HEK293 (cell line): ENCODE measurements at regions not wholly inside any gene's neighbourhood (a gene's known extent, or its start where the extent isn't known, plus 50 kb on each side); places are given as distances from the start of the nearest gene placed in this dataset.

Source experiments
- CTCF ChIA-PET: fragments of 350-600 bp; formaldehyde crosslinking; extraction: SDS; loops from one replicate; lab custom pipeline; 2021; ENCODE audit warnings: antibody characterized with exemption; lab: Yijun Ruan, JAX
- POLR2A ChIA-PET: fragments of 300-600 bp; formaldehyde crosslinking; extraction: SDS; loops from one replicate; lab custom pipeline; 2020; ENCODE audit warnings: antibody characterized with exemption, inconsistent platforms; lab: Yijun Ruan, JAX
- H3K27ac ChIP-seq: fragments of 200-500 bp; sonication (Bioruptor generic); 2 replicates; pipeline ENCODE4 v1.5.1; 2014; ENCODE audit warnings: low read depth, low read length, control low read depth, inconsistent platforms; ENCODE audit errors: extremely low read depth
- H3K36me3 ChIP-seq, 2 experiments: fragments of 200-500 bp in 1 of 2; sonication (Bioruptor generic) in 1 of 2; 1 replicate in 1 of 2; 2 replicates in 1 of 2; pipeline ENCODE4 v1.5.1; 2014 to 2017; ENCODE audit warnings: inconsistent platforms in 2 of 2, low read length in 2 of 2; ENCODE audit not compliant: control insufficient read depth in 2 of 2, insufficient read depth in 1 of 2
- H3K4me1 ChIP-seq: fragments of 200-500 bp; sonication (Bioruptor generic); 2 replicates; pipeline ENCODE4 v1.5.1; 2014; ENCODE audit warnings: mild to moderate bottlenecking, low read length, inconsistent platforms; ENCODE audit not compliant: control insufficient read depth, insufficient read depth
- H3K4me3 ChIP-seq: 2 replicates; pipeline ENCODE4 v1.5.1; 2011; ENCODE audit warnings: low read depth, mild to moderate bottlenecking, control low read depth, low read length, moderate library complexity
- H3K9me3 ChIP-seq: fragments of 200-500 bp; sonication (Bioruptor generic); 2 replicates; pipeline ENCODE4 v1.5.1; 2014; ENCODE audit warnings: low read depth, low read length, inconsistent platforms; ENCODE audit not compliant: control insufficient read depth, insufficient read depth
- YY2 ChIP-seq: fragments of 450-650 bp; formaldehyde crosslinking; IDR thresholded peaks from 2 replicates; pipeline ENCODE4 v1.5.1; 2016; ENCODE audit warnings: missing biosample characterization, missing genetic modification characterization
- ZBTB17 ChIP-seq: fragments of 450-650 bp; formaldehyde crosslinking; IDR thresholded peaks from 2 replicates; pipeline ENCODE4 v1.5.1; 2016; ENCODE audit warnings: missing biosample characterization, missing genetic modification characterization
- ZBTB20 ChIP-seq: fragments of 450-650 bp; formaldehyde crosslinking; IDR thresholded peaks from 2 replicates; pipeline ENCODE4 v1.5.1; 2016; ENCODE audit warnings: missing biosample characterization, missing genetic modification characterization
- ZBTB8A ChIP-seq: fragments of 450-650 bp; formaldehyde crosslinking; IDR thresholded peaks from 2 replicates; pipeline ENCODE4 v1.5.1; 2016; ENCODE audit warnings: missing biosample characterization, missing genetic modification characterization
- ZEB2 ChIP-seq: fragments of 450-650 bp; formaldehyde crosslinking; IDR thresholded peaks from 2 replicates; pipeline ENCODE4 v1.5.1; 2016; ENCODE audit warnings: missing biosample characterization, missing genetic modification characterization
- ZNF155 ChIP-seq: fragments of 450-650 bp; formaldehyde crosslinking; IDR thresholded peaks from 2 replicates; pipeline ENCODE4 v1.5.1; 2016; ENCODE audit warnings: missing biosample characterization, missing genetic modification characterization
- ZNF157 ChIP-seq: fragments of 450-650 bp; formaldehyde crosslinking; IDR thresholded peaks from 2 replicates; pipeline ENCODE4 v1.5.1; 2016; ENCODE audit warnings: missing biosample characterization, missing genetic modification characterization
- ZNF223 ChIP-seq: fragments of 450-650 bp; formaldehyde crosslinking; IDR thresholded peaks from 2 replicates; pipeline ENCODE4 v1.5.1; 2016; ENCODE audit warnings: missing biosample characterization, missing genetic modification characterization
- ZNF23 ChIP-seq: fragments of 450-650 bp; formaldehyde crosslinking; IDR thresholded peaks from 2 replicates; pipeline ENCODE4 v1.5.1; 2016; ENCODE audit warnings: missing biosample characterization, missing genetic modification characterization, borderline replicate concordance
- ZNF335 ChIP-seq: fragments of 450-650 bp; formaldehyde crosslinking; conservative IDR thresholded peaks from 2 replicates; pipeline ENCODE4 v1.5.1; 2016; ENCODE audit warnings: missing biosample characterization, missing genetic modification characterization
- ZNF423 ChIP-seq: fragments of 450-650 bp; formaldehyde crosslinking; IDR thresholded peaks from 2 replicates; pipeline ENCODE4 v1.5.1; 2016; ENCODE audit warnings: missing biosample characterization, missing genetic modification characterization
- ZNF571 ChIP-seq: fragments of 450-650 bp; formaldehyde crosslinking; IDR thresholded peaks from 2 replicates; pipeline ENCODE4 v1.5.0; 2017; ENCODE audit warnings: missing biosample characterization, missing genetic modification characterization
- ZNF660 ChIP-seq: fragments of 450-650 bp; IDR thresholded peaks from 2 replicates; pipeline ENCODE4 v1.5.1; 2018; ENCODE audit warnings: missing biosample characterization, mild to moderate bottlenecking, missing genetic modification characterization
- ZNF664 ChIP-seq: fragments of 450-650 bp; formaldehyde crosslinking; IDR thresholded peaks from 2 replicates; pipeline ENCODE4 v1.5.1; 2016; ENCODE audit warnings: missing biosample characterization, missing genetic modification characterization
- ZNF677 ChIP-seq: fragments of 450-650 bp; IDR thresholded peaks from 2 replicates; pipeline ENCODE4 v1.5.0; 2018; ENCODE audit warnings: missing biosample characterization, mild to moderate bottlenecking, missing genetic modification characterization, moderate library complexity
- ZNF791 ChIP-seq: fragments of 450-650 bp; formaldehyde crosslinking; IDR thresholded peaks from 2 replicates; pipeline ENCODE4 v1.5.1; 2016; ENCODE audit warnings: missing biosample characterization, missing genetic modification characterization
- ZNF830 ChIP-seq: fragments of 450-650 bp; IDR thresholded peaks from 2 replicates; pipeline ENCODE4 v1.5.0; 2018; ENCODE audit warnings: missing biosample characterization, missing genetic modification characterization, low read depth, mild to moderate bottlenecking, moderate library complexity
- ZXDB ChIP-seq: fragments of 450-650 bp; formaldehyde crosslinking; IDR thresholded peaks from 2 replicates; pipeline ENCODE4 v1.5.1; 2016; ENCODE audit warnings: missing biosample characterization, missing genetic modification characterization
- TF ChIP-seq, protein P1 (sequence below): fragments of 450-650 bp; formaldehyde crosslinking; IDR thresholded peaks from 2 replicates; pipeline ENCODE4 v1.5.0; 2017; ENCODE audit warnings: missing biosample characterization, missing genetic modification characterization, borderline replicate concordance
- TF ChIP-seq, protein P2 (sequence below): fragments of 450-650 bp; formaldehyde crosslinking; IDR thresholded peaks from 2 replicates; pipeline ENCODE4 v1.5.1; 2016; ENCODE audit warnings: missing biosample characterization, missing genetic modification characterization
- TF ChIP-seq, protein P3 (sequence below): fragments of 450-650 bp; formaldehyde crosslinking; IDR thresholded peaks from 2 replicates; pipeline ENCODE4 v1.5.1; 2016; ENCODE audit warnings: missing biosample characterization, missing genetic modification characterization, low read depth
- TF ChIP-seq, protein P4 (sequence below): fragments of 450-650 bp; formaldehyde crosslinking; IDR thresholded peaks from 2 replicates; pipeline ENCODE4 v1.5.1; 2017; ENCODE audit warnings: missing biosample characterization, missing genetic modification characterization
- TF ChIP-seq, protein P5 (sequence below): fragments of 450-650 bp; IDR thresholded peaks from 2 replicates; pipeline ENCODE4 v1.5.1; 2018; ENCODE audit warnings: missing biosample characterization, mild to moderate bottlenecking, missing genetic modification characterization
- TF ChIP-seq, protein P6 (sequence below): fragments of 450-650 bp; formaldehyde crosslinking; IDR thresholded peaks from 2 replicates; pipeline ENCODE4 v1.5.1; 2016; ENCODE audit warnings: missing biosample characterization, missing genetic modification characterization, borderline replicate concordance
- TF ChIP-seq, protein P7 (sequence below): fragments of 450-650 bp; formaldehyde crosslinking; IDR thresholded peaks from 2 replicates; pipeline ENCODE4 v1.5.1; 2016; ENCODE audit warnings: missing biosample characterization, missing genetic modification characterization

DNA sequence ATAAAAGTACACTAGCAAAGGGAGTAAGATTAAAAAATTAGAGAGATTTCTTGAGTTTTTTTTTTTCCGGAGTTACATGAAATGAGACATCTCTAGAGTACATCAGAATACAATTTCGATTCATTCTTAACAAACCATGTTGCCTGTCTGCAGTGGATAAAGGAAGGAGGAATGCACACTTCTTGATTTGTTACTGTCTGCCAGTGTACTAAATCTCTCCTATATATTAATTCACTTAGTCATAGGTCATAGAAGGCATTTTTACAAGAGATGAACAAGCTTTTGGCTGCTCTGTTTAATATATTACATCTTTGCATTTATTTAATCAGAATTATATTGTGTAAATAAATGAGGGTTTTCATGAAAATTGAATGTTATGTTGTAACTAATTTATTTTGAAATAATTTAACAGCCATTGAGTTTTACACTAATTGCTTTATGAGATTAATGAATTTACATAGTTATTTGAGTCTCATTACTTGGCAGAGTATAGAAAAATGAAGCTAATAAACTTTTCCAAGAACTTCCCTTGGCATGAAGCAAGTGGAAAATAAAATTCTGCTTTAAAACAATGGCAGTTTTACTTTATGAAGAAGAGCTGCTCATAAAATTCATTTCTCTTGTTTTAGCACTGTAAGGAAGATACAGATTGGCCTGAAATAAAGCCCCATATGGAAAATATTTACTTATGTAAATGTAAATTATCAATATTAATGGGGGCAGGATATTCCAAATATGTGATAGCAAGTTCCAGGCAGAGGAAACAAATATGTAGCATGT lies 1284.7 kb downstream of the BRINP3 start:
- no peak for TF ChIP-seq ZNF791 (tag by site-specific recombination)
- TF ChIP-seq ZNF335 (tag by site-specific recombination), result no peak
- TF ChIP-seq ZNF677 (tag by site-specific recombination), result no peak
- no peak for TF ChIP-seq ZNF423
- TF ChIP-seq ZXDB (tag by site-specific recombination), result no peak
- no peak for TF ChIP-seq ZBTB8A (tag by site-specific recombination)
- TF ChIP-seq ZNF830 (tag by site-specific recombination), result no peak
- H3K9me3 ChIP-seq, result no peaks in the 10 kb centered on the region
- H3K4me3 ChIP-seq, result no peak overlapping the region
- ChIA-PET CTCF (no interaction called here), POLR2A (no interaction called here)
- H3K36me3 ChIP-seq, result no peaks in the 10 kb centered on the region
- no peaks in the 10 kb centered on the region for H3K4me1 ChIP-seq
- no peak overlapping the region for H3K27ac ChIP-seq

DNA sequence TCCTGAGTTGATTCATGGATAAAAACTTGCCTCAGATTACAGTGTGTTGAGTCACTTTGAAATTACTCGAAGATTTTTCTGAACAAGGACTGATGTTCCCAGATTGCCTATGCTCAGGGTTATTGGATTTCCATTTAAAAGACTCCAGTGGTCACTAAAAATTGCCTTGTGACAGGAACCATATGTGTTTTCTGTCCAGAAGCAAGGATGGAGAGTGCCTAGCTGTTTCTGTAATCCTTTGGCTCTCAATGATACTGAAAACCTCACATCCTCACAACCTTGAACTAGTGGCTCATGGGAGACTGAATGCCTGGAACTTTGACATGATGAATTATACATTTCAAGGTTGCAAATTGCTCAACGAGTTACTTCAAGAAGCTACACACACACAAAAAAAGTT lies 1271.8 kb downstream of the BRINP3 start:
- Histone ChIP-seq H3K4me1 (no peaks in the 10 kb centered on the region), H3K27ac (no peak overlapping the region), H3K4me3 (no peak overlapping the region)
- POLR2A ChIA-PET, result no interaction called here
- TF ChIP-seq ZNF223 (tag by site-specific recombination) (no peak), ZNF155 (no peak), ZNF664 (no peak), ZNF571 (tag by site-specific recombination) (no peak), ZEB2 (no peak), ZNF23 (tag by site-specific recombination) (no peak), ZBTB17 (no peak), ZNF677 (tag by site-specific recombination) (no peak), ZNF660 (tag by site-specific recombination) (no peak), ZNF157 (tag by site-specific recombination) (no peak), ZBTB20 (tag by site-specific recombination) (no peak), YY2 (no peak)
- TF ChIP-seq, protein P1, sequence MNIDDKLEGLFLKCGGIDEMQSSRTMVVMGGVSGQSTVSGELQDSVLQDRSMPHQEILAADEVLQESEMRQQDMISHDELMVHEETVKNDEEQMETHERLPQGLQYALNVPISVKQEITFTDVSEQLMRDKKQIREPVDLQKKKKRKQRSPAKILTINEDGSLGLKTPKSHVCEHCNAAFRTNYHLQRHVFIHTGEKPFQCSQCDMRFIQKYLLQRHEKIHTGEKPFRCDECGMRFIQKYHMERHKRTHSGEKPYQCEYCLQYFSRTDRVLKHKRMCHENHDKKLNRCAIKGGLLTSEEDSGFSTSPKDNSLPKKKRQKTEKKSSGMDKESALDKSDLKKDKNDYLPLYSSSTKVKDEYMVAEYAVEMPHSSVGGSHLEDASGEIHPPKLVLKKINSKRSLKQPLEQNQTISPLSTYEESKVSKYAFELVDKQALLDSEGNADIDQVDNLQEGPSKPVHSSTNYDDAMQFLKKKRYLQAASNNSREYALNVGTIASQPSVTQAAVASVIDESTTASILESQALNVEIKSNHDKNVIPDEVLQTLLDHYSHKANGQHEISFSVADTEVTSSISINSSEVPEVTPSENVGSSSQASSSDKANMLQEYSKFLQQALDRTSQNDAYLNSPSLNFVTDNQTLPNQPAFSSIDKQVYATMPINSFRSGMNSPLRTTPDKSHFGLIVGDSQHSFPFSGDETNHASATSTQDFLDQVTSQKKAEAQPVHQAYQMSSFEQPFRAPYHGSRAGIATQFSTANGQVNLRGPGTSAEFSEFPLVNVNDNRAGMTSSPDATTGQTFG, result no peak
- TF ChIP-seq, protein P2, sequence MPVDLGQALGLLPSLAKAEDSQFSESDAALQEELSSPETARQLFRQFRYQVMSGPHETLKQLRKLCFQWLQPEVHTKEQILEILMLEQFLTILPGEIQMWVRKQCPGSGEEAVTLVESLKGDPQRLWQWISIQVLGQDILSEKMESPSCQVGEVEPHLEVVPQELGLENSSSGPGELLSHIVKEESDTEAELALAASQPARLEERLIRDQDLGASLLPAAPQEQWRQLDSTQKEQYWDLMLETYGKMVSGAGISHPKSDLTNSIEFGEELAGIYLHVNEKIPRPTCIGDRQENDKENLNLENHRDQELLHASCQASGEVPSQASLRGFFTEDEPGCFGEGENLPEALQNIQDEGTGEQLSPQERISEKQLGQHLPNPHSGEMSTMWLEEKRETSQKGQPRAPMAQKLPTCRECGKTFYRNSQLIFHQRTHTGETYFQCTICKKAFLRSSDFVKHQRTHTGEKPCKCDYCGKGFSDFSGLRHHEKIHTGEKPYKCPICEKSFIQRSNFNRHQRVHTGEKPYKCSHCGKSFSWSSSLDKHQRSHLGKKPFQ, result no peak
- TF ChIP-seq, protein P3, sequence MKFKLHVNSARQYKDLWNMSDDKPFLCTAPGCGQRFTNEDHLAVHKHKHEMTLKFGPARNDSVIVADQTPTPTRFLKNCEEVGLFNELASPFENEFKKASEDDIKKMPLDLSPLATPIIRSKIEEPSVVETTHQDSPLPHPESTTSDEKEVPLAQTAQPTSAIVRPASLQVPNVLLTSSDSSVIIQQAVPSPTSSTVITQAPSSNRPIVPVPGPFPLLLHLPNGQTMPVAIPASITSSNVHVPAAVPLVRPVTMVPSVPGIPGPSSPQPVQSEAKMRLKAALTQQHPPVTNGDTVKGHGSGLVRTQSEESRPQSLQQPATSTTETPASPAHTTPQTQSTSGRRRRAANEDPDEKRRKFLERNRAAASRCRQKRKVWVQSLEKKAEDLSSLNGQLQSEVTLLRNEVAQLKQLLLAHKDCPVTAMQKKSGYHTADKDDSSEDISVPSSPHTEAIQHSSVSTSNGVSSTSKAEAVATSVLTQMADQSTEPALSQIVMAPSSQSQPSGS, result no peak
- TF ChIP-seq, protein P4, sequence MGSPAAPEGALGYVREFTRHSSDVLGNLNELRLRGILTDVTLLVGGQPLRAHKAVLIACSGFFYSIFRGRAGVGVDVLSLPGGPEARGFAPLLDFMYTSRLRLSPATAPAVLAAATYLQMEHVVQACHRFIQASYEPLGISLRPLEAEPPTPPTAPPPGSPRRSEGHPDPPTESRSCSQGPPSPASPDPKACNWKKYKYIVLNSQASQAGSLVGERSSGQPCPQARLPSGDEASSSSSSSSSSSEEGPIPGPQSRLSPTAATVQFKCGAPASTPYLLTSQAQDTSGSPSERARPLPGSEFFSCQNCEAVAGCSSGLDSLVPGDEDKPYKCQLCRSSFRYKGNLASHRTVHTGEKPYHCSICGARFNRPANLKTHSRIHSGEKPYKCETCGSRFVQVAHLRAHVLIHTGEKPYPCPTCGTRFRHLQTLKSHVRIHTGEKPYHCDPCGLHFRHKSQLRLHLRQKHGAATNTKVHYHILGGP (tag by site-specific recombination), result no peak
- TF ChIP-seq, protein P5, sequence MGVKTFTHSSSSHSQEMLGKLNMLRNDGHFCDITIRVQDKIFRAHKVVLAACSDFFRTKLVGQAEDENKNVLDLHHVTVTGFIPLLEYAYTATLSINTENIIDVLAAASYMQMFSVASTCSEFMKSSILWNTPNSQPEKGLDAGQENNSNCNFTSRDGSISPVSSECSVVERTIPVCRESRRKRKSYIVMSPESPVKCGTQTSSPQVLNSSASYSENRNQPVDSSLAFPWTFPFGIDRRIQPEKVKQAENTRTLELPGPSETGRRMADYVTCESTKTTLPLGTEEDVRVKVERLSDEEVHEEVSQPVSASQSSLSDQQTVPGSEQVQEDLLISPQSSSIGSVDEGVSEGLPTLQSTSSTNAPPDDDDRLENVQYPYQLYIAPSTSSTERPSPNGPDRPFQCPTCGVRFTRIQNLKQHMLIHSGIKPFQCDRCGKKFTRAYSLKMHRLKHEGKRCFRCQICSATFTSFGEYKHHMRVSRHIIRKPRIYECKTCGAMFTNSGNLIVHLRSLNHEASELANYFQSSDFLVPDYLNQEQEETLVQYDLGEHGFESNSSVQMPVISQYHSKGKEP (tag by site-specific recombination), result no peak
- TF ChIP-seq, protein P6, sequence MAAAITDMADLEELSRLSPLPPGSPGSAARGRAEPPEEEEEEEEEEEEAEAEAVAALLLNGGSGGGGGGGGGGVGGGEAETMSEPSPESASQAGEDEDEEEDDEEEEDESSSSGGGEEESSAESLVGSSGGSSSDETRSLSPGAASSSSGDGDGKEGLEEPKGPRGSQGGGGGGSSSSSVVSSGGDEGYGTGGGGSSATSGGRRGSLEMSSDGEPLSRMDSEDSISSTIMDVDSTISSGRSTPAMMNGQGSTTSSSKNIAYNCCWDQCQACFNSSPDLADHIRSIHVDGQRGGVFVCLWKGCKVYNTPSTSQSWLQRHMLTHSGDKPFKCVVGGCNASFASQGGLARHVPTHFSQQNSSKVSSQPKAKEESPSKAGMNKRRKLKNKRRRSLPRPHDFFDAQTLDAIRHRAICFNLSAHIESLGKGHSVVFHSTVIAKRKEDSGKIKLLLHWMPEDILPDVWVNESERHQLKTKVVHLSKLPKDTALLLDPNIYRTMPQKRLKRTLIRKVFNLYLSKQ (tag by site-specific recombination), result no peak
- TF ChIP-seq, protein P7, sequence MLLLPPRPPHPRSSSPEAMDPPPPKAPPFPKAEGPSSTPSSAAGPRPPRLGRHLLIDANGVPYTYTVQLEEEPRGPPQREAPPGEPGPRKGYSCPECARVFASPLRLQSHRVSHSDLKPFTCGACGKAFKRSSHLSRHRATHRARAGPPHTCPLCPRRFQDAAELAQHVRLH (tag by site-specific recombination), result no peak
- TF ChIP-seq, all 188 proteins: peak for 0
- CTCF ChIA-PET, result interaction anchor here (0.6 kb wide), 1 partner anchor 1035 kb away, joined by 3 read pairs; no protein-coding TSS in a partner anchor
- Histone ChIP-seq H3K36me3 (no peaks in the 10 kb centered on the region), H3K9me3 (no peaks in the 10 kb centered on the region)
